ENCODE measurements at regions not wholly inside any gene's neighbourhood (a gene's known extent, or its start where the extent isn't known, plus 50 kb on each side); places are given as distances from the start of the nearest gene placed in this dataset.
"Not testable (repeated sequence)": the region's sequence is repeated elsewhere in the genome, so short reads cannot be mapped to it uniquely, and the experiment has no call there.

DNA sequence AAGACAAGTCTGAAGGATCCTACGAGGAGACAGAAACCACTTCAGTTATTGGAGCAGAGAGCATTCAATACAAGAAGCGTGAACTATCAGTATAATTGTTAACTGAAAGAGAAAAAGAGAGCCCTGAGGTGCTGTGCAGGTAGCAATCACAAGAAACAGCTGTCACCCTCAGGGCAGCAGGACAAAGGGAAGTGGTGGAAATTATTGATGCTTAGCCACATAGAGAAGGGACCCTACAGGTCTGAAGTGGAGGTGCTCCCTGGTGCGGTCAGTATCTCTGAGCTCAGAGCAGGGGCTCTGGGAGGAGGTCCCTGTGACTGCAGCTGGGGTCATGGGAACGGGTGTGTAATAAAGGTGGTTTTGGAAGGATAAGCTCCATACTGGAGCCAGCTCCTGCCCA, 97.8 kb upstream of the KLF6 start:
- DNase-seq (ENCODE audit: low spot score) = no peak

DNA sequence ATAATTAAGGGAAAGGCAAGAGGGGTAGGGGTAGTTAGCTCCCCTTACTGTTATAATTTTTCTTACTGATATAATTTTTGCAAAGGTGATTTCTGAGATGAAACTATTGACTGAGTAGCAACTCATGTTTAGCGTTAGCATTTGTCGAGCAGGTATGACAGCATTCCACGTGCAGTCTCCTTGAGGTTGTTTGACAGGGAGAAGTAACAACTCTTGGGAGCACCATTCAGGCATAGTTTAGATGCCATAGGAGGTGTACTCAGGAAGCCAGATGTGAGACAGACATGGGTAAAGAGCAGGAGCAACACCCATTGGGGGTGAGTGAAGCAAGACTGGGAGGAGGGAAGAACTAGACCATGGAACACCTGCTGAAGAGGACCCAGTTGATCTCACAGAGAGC, 96.6 kb upstream of the KLF6 start:
- DNase-seq (ENCODE audit: low spot score) = no peak

DNA sequence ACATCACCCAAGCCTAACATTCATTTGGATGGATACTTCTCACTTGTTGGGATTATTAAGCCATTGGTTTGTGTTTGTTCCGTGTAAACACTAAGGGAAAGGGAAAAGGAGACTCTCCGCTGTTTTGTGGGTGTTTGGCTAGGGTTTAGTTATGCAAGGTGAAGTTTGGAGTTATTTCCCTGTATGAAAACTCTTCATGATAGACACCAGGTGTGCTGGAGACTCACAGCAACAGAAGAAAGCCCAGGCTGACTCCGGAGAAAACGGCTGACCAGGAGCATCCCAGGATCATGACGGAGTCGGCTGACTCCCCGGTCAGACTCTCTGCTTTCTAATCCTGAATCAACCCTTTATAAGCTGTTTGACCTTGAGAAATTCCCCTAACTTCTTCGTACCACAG, 94.1 kb upstream of the KLF6 start:
- DNase-seq (ENCODE audit: low spot score) = no peak

DNA sequence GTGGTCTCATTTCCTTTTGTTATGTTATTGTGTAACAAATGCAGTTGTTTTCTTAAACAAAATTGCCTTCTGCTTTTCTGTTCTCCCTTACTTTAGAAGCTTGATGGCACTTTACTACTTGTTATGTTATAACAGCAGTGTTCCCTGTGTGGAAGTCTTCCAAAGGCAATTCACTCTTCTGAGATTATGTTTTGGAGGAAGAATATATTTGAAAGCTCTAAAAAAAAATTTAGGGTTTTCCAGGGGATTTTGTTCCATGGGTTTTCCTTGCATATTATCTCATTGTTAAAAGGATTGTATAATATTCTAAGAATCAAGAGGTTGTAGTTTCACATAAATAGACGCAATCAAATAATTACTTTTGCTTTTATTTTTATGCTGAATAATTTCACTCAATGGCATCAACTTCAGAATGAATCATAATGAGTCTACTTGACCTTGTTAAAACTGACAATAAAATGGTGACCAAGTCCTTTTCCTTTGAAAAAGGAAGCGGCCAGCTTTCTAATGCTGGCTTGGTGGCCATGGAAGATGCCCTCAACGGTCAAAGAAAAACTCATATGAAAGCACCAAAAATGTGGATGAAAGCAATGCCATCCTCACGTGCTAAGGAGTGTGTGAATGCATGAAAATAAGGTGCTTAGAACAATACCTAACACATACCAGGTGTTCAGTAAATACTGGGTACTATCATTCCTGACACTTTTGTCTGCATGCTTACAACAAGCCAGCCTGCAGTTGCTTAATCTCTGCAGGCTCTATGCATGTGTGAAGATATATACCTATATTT, 92.4 kb upstream of the KLF6 start:
- DNase-seq (ENCODE audit: low spot score) = no peak

DNA sequence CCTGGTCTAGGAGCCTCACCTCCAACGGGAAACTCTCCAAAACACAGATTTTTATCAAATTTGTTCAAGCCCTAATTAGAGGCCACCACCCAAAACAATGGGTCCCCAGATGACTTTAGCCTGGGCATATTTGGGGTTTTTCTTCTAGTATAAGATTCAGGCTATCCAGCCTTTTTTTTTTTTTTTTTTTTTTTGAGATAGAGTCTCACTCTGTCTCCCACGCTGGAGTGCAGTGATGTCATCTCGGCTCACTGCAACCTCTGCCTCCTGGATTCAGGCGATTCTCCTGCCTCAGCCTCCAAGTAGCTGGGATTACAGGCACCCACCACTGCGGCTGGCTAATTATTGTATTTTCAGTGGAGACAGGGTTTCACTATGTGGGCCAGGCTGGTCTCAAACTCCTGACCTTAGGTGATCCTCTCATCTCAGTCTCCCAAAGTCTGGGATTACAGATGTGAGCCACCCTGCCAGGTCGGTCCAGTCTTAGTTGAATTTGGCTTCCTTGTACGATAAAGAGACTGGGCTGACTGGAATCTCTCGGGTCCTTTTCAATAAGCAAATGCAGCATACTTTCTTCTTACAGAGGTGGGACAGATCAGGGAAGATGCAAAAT, 91.4 kb upstream of the KLF6 start:
- no peak for DNase-seq (ENCODE audit: low spot score)

DNA sequence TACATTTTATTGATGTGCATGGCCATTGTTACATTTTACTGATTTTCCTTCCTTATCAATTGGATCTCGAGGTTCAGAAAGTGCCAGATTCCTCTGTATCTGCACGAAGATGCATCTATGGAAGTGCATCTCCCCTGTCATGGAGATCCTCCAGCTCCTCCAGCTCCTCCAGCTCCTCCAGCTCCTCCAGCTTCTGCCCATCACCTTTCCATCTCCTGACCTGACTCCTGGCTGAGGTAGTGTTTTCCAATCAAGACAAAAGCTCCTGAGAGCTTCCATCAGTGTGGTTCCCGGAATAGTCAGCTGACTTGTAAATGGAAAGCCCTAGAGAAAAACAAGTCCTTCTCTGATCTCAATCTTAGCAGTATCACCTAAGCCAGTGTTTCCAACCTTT, 90.8 kb upstream of the KLF6 start:
- DNase-seq (ENCODE audit: low spot score) = no peak

DNA sequence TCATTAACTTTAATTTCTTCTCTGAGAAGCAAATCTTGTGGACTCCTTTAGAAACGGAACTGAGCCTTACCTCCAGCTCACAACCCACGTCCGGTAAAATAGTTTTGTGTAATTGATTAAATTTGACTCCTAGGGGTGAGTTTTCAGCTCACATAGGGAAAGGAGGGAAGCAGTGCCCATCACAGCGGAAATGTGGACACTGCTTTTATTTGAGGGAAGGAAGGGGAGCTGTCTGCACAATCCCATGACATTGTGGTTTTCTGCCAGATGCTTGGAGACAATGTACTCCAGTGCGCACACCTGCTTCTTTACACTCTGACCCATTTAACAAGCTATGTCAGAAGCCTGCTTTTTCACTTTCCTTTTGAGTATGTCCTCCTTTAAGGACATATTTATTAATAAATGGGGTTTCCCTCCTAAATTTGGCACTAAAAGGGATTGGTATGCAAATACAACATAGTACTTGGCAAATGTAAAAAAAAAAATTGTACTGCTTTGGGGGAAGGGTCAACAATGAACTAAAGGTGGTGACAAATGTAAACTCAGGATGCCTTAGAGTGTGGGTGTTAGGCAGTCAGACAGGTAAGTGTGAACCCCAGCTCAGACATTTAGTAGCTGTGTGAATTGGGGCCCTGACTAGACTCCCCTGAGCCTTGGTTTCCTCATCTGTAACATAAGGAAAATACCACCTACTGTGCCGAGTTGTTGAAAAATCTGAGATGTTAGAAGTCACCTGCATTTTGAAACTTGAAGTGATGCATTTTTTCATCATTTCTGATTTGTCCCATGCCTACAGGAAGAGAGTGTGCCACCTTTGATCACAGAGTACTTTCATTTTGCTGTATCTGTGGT, 90.2 kb upstream of the KLF6 start:
- no peak for DNase-seq (ENCODE audit: low spot score)

DNA sequence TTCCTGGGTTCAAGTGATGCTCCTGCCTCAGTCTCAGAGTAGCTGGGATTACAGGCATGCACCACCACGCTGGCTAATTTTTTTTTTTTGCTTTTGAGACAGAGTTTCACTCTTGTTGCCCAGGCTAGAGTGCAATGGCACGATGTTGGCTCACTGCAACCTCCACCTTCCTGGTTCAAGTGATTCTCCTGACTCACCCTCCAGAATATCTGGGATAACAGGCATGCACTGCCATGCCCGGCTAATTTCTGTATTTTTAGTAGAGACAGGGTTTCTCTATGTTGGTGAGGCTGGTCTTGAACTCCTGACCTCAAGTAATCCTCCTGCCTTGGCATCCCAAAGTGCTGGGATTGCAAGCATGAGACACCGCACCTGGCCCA, 89.6 kb upstream of the KLF6 start:
- not testable (repeated sequence) for DNase-seq (ENCODE audit: low spot score)

DNA sequence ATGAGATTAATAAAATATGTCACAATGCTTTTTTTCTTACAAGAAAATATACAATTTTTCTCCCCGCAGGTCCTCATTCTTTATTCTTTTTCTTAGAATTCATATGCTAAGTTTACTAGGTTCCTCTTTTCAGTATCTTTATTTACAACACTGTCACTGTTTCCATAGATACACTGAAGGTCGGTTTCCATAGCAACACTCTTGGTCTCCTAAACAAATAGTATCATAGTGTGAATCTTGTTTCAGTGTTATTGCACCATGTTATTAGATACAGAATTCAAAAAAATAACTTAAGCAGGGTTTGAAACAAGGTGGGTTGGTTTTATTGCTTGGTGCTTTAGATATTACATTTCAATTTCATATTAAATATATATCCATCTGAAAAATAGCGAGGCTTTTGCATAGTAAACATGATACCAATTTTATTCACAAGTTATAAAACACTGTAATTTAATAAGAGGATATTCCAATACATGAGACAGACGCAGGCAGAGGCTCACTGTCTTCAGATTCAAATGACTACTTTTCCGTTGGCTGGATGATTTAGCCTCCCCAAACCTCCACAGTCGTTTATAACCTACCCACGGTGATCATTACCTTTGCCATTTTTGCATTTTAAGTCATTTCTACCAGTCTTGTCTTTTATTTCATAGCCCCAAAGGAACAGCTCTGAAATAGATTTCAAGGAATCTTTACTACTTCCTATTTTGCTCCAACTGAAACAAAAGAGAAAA, 88.9 kb upstream of the KLF6 start:
- no peak for DNase-seq (ENCODE audit: low spot score)

DNA sequence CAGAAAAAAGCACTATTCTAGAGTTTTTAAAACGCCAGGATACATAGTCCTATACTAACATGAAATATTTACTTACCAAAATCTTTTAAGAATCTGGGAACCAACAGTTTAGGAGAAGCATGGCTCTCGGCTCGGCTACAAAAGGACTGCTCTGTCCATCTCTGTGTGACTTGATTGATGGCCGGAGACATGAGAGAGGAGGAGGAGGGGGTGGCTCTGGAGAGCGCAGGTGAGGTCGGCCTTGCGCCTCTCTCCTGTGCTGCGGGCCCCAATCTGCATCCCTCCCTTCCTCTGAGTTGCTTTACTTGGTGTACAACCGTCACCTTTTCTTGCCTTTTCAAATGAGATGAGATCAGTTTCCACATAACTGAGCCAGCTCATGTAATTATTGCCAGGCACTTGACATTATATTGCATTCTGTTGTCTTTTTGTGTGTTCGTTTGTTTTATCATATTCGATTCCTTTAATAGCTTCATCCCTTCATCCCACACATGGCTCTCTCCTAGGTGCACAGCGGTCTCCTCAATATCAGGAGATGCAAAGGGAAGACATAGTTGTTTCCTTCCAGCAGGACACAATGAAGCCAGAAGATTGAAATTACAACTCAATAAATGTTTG, 87.8 kb upstream of the KLF6 start:
- DNase-seq (ENCODE audit: low spot score) = no peak

DNA sequence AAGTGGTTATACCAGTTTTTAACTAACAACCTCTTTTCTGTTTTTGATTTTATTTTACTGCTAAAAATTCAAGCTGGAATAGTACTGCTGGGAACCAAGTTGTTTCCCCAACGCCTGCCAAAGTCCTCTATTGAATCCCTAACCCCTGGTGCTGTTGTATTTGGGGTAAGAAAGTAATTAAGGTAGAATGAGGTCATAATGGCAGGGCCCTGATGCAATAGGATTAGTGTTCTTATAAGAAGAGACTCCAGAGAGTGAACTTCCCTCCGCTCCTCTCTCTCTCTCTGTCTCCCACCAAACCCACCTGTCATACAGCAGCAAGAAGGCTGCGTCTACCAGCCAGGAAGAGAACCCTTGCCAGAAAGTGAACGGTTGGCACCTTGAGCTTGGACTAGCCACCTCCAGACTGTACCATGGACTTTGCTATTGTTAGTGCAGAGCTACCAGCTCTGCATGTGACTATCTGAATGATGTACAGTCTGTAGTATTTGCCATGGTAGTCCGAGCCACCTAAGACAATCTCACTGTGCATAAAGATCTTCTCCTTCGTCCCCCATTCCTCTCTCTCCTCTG, 86.5 kb upstream of the KLF6 start:
- DNase-seq (ENCODE audit: low spot score) = no peak

DNA sequence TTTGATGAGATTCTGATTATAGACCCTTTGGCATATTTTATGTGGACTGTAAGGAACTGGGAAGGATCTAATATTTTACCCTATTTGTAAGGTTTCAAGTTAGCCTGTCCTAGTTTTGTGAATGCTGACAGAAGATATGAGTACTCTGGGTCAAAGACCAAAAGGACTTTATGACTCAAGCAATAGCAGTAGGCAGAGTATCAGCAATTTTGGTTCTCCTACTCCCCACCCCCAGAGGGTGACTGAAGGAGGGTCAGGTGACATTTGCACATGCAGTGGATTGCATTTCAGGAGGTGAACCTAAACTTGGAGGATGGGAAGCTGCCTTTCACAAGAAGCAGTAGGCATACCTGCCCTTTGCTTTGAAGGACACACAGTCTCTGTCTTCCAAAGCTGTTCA, 84.0 kb upstream of the KLF6 start:
- DNase-seq (ENCODE audit: low spot score) = no peak

DNA sequence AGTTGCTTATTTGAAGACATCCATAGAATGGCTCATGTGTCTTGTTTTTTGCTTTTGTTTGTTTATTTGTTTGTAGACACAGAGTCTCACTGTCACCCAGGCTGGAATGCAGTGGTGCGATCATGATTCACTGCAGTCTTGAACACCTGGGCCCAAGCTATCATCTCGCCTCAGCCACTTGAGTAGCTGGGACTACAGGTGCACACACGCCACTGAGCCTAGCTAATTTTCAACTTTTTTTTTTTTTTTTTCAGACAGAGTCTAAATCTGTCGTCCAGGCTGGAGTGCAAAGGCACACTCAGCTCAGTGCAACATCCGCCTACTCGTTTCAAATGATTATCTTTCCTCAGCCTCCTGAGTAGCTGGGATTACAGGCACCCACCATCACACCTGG, 83.3 kb upstream of the KLF6 start:
- no peak for DNase-seq (ENCODE audit: low spot score)

DNA sequence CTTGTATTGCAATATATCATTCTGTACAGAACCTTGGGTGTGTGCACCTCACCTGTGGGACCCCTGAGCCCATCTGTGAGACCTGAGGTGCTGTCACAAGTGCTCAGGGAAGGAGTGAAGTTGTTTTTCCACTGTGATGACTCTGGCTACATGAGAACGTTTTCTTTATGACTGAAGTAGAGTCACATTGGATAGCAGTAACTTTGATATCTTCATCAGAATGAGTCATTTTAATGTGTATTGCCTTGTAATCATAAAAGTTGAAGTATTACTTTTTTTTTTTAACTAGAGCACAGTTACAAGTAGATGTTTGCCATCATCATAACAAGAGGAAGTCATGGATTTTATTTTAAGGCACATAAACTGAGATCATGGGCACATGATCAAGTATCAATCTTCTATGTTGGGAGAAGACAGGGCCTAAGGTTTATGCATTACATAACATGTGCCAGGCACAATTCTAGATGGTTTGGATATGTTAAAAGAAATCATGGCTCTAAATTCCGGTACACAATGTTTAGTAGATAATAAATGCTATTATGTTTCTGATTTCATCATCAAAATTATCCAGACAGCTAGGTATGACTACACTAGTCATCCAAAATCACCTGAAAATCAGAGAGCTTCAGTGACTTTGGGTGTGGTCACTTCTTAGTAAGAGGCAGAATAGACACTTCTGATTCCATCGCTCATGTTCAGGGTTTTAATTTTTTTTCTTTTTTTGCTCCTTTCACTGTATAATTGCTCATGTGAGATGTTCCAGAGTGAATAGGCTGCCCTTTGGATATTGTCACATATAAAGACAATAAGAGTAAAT, 82.7 kb upstream of the KLF6 start:
- no peak for DNase-seq (ENCODE audit: low spot score)

DNA sequence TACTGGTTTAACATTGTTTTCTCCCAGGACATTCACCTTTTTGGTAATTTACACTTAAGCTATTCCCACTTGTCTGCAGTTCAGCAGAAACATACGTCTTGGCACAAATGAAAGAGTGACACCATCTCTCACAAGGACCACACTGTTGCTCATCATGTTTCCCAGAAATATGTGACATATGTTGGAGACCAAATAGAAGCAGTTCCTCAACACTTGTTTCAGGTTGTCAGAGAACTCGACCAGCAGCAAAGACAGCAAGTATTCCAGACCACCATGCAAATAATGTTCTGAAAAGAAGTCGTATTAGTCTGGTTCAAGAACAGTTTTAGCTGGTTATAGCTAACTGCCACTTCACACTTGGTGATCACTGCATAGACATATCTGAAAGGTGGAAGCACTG, 81.3 kb upstream of the KLF6 start:
- DNase-seq (ENCODE audit: low spot score) = no peak

DNA sequence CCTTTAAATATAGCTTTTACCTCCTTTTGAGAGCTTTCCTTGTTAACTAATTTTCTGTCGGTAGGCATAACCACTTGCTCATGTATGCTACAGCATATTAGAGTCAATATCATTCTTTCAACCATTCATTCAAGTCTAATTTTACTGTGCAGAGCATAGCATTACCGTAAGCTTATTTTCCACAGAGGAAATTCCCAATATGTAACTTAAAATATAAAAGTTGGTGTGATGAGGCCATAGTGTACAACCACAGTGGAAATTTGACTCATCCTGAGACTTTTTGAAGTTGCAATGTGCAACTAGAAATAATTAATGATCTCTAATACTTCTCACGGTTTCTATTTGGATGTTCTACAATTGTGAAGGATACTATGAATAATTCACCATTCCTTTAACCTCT, 80.6 kb upstream of the KLF6 start:
- DNase-seq (ENCODE audit: low spot score) = no peak

DNA sequence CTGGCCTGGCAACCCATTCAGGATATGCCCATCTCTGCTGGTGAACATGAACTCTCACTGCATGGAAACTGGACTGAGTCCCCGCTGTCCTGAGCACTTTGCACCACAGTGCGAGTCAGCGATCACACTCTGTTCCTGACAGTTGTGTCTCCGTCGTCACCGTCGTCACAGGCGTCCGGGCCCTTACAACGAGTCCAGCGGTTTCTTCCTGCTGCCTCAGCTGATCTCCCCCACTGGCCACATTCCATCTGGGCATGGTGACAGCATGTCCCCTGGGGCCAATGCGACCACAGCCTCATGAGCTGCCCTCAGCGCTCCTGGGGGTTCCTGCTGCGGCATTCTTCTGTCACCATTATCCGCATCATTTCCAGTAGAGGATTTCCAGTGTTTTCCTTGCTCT, 76.8 kb upstream of the KLF6 start:
- DNase-seq (ENCODE audit: low spot score) = no peak

DNA sequence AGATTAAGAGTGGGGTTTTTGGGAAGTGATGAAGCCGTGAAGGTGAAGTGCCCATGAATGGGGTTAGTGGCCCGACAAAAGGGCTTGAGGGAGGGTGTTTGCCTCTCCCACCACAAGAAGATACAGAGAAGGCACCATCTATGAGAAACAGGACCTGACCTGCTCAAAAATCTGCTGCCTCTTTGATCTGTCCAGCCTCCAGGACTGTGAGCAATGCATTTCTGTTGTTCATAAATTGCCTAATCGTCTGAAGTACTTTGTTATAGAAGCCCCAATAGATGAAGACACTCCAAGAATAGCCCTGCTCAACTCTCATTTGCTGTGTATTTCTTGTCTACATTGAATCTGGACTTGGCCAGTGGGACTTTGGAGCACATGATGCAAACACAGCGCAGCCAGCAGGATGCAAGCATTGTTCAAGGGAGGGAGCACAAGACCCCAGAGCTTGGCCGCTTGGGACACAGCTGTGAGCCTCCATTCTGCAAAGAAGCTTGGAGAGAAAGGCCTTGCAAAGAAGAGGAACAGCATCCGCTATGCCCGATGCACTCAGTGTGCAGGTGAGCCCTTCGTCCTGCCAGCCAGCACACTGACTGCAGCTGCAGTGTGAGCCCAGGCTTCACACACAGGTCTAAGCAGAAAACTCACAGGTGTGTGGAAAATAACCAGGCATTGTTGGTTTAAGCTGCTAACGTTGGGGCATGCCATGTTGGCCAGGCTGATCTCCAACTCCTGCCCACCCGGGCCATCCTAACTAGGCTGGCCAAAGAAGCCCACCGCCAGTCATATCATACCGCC, 73.2 kb upstream of the KLF6 start:
- no peak for DNase-seq (ENCODE audit: low spot score)

DNA sequence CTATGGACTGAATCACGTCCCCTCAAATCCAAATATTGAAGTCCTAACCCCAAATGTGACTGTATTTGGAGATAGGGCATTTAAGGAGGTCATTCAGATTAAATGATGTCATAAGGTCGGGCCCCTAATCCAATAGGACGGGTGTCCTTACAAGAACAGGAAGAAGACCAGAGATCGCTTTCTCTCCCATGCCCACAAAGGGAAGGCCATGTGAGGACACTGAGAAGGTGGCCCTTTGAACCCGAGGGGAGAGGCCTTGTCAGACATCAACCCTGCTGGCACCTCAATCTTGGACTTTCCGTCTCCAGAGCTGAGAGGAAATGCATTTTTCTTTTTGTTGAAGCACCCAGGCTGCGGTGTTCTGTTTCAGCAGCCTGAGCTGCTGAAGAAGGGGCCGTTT, 72.3 kb upstream of the KLF6 start:
- no peak for DNase-seq (ENCODE audit: low spot score)

DNA sequence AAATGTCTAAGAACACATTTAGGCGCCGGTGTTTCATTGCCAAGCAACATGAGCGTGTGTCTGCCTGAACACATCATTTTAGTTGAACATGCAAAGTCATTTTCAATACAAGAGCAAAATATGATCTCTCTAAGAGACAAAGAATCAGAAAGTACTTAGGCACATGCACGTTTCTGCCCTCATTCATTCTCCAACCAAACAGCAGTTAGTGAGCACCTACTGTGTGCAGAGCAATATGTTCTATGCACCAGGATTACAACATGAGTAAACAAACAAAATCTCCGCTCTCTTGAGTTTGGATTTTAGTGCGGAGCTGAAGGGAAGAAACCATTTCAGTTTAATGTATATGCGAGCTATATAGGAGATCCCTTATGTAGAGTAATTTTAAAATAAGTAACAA, 71.6 kb upstream of the KLF6 start:
- DNase-seq (ENCODE audit: low spot score) = no peak
